ENCODE measurements at regions not wholly inside any gene's neighbourhood (a gene's known extent, or its start where the extent isn't known, plus 50 kb on each side); places are given as distances from the start of the nearest gene placed in this dataset.

- DNase-seq = no peak
Observed at GRCh38 chr2:15049096-15049993, 416.8 kb downstream of the LRATD1 start.

DNA sequence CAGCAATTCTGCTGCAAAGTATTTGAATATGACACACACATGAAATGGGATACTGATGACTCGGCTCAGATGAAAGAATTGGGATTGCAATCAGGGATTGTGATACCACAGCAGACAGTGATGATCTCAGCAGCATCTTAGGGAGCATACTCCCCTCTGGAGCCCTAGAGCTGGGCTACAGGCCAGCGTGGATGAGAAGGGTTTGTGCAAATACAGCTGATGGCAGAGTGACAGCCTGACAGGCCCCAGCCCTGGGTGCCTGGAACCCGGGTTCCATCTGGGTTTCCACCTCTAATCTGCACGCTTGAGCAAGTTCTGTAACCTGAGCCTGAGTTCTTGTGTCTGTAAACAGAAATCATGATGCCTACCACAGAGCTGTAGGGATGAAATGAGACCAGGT is 418.0 kb downstream of the LRATD1 start:
- DNase-seq = no peak

DNA sequence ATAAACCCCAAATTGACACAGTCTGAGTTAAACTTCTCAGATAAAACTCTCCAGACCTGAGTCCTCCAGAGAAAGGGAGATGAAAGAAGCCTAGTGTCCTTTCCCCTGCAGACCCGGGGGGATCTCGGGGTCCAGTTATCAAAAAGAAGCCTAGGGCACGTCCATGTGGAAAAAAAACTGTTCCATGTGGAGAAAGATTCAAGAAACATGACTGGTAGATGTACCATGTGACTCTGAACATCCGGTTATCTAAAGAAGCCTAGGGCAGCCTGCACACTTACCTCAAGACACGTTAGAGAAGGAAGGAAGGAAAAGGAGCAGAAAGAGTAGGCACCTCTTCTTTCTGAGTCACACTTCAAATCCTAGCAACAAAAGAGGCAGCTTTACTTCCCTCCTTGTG is 421.0 kb downstream of the LRATD1 start:
- DNase-seq = no peak

DNA sequence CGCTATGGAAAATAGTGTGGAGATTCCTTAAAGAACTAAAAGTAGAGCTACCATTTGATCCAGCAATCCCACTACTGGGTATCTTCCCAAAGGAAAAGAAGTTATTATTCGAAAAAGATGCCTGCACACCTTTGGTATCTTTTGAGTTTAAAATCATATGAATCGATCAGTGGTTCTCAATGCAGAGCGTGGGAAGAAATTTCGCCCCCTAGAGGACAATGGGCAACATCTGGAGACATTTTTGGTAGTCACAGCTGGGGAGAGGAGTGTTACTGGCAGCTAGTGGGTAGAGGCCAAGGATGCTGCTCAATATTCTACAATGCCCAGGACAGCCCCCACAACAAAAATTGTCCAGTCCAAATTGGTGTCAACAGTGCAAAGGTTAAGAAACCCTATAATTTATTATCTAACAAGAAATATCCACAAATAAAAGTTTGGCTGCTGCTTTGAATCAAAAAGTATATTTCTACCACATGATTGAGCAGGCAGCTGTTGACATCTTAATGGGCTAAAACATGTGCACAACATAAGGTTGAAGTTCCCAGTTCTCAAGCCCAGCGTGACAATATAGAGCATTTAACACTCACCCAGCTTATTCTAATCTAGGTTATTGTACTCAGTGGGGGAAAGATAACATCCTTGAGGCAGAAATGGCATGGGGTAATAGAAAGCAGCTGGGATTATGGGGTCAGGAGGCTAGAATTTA is 425.7 kb downstream of the LRATD1 start:
- no peak for DNase-seq

DNA sequence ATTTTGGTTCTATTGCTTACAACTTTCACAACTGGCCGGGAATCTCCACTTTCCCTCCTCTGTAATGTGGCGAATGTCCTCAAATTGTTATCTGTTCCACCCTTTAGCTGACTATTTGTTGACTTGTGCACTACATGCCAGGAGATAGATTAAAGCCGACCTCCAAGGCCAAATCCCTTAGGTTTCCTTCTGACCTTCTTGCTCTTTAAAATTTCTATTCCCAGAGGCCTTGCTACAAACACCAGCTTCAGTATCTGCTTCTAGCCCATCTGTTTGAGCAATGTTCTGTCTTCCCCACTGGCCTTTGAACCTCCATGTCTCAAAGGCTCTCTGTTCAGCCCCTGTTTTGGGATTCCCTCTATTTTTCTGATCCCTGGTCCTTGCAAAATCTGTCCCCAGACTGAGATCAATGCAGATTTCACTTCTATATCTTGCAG is 426.2 kb downstream of the LRATD1 start:
- no peak for DNase-seq

GRCh38 chr2:15059870-15060512 is 427.5 kb downstream of the LRATD1 start:
- DNase-seq = no peak

DNA sequence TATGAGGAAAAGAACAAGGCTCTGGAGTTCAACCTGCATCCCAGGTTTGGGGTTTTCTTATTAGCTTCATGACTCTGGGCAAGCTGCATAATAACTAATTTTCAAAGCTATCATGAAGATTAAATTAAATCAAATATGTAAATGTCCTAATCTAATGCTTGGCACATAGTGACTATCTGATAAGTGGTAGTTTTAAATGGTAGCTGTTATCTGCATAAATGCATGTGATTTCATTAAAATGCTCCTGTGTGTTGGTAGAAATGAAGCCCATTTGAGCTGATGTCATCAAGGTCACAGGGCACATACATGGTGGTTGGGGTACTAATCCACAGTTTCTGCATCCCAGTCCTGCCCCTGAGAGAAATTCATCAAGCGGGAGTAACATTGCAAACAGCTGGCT is 428.8 kb downstream of the LRATD1 start:
- DNase-seq = no peak

DNA sequence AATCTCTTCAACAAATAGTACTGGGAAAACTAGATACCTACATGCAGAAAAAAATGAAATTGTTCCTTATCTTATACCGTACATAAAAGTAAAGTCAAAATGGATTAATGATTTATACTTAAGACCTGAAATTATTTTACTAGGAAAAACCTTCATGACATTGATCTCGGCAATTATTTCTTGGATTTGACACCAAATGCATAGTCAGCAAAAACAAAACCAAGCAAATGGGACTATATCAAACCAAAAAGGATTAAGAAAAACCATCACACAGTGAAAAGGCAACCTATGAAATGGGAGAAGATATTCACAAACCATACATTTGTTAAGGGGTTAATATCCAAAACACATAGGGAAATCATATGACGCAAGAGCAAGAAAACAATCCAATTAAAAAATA is 433.6 kb downstream of the LRATD1 start:
- DNase-seq = no peak

- no peak for DNase-seq
Observed at GRCh38 chr2:15069149-15069548, 436.6 kb downstream of the LRATD1 start.

DNA sequence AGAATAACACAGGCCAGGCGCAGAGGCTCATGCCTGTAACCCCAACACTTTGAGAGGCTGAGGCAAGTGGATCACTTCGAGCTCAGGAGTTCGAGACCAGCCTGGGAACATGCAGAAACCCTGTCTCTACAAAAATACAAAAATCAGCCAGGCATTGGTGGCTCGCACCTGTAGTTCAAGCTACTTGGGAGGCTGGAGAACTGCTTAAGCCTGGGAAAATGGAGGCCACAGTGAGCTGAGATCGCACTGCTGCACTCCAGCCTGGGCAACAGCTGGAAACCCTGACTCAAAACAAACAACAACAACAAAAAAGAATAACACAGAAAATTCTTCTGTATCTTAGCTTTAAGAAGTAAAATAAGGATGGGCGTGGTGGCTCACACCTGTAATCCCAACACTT is 440.3 kb downstream of the LRATD1 start:
- no peak for DNase-seq

DNA sequence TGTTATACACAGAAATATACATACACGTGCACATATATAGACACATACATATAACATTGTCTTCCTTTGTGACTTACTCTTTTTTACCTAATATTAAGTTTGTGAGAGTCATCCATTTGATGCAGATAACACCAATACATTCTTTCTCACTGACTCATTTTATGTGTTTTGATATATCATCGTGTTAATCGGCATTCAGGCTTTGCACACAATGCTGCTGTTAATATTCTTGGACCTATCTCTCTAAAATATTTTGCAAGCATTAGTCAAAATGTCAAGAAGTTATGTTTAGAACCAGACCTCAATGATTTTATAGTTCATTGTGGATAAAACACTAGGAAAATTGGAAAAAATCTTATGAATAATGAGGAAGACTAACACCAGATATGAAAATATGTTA is 441.1 kb downstream of the LRATD1 start:
- no peak for DNase-seq

DNA sequence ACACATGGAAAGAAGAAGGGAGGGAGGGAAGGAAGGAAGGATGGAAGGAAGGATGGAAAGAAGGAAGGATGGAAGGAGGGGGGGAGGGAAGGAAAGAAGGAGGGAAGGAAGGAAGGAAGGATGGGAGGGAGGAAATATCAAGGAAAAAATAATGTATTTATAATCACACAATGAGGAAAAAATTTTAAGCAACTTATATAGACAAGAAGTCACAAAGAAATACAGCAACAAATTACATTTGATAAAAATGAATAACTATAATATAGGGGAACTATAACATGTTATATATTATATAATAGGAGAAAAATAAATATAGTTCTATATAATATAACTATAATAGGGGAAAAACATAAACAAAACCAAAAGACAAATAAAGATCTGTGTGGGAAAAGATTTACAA is 441.8 kb downstream of the LRATD1 start:
- DNase-seq = no peak

DNA sequence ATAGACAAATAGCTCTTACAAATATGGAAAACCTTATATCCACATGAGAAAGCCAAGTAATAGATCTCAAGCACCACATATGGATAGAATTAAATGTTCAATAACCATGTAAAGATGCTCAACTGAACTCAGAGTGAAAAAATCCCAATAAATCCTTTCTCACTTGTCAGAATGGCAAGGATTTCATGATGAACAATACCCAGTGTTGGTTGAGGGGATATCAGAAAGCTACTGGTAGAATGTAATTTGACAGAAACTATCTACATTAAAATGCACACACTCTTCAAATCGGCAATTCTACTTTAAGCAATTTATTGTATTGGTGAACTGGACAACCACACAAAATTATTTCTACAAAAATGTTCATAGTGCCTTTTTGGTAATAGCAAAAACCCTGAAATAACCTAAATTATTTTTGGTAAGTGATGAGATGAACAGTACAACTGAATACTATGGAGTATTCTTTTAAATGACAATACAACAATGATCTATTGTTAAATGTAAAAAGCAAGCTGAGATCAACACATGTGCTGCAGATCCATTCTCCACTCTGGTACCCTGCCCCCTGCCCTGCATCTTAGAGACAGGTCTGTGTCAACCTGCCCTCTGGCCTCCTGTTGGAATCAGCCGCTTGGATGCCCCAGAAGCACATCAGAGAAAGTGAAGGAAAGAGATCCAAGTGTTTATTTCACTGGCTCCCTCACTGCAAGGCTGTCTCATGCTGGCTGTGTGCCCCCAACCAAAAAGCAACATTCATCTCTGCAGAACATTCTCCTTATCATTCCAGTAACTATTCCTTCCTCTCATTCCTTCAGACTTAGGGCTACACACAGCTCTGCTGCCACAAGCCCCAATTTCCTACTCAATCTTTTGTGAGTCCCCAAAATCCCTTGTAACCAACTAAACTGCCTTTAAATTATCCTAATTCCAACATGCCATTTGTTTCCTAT is 442.5 kb downstream of the LRATD1 start:
- no peak for DNase-seq

GRCh38 chr2:15076668-15077067 is 444.2 kb downstream of the LRATD1 start:
- DNase-seq = no peak

DNA sequence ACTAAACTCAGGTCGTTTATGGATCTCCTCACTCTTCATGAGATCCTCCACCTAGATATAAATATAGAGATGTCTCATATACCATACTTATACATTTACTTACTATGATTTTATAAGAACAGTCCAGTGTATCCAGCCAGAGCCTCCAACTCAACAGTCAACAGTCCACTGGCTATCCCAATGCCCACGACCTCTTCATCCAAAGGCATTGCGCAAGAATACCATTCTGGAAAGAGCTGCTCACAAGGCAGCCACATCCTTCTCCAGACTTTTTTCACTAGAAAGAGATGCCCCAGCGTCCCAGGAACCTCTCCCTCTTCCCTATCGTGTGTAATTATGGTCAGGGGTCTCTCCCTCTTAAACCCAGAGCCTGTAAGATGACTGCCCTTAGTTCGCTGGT is 448.8 kb downstream of the LRATD1 start:
- DNase-seq = no peak

GRCh38 chr2:15082105-15083058 is 449.9 kb downstream of the LRATD1 start:
- no peak for DNase-seq

- DNase-seq = no peak
Observed at GRCh38 chr2:15084826-15085489, 452.4 kb downstream of the LRATD1 start.

DNA sequence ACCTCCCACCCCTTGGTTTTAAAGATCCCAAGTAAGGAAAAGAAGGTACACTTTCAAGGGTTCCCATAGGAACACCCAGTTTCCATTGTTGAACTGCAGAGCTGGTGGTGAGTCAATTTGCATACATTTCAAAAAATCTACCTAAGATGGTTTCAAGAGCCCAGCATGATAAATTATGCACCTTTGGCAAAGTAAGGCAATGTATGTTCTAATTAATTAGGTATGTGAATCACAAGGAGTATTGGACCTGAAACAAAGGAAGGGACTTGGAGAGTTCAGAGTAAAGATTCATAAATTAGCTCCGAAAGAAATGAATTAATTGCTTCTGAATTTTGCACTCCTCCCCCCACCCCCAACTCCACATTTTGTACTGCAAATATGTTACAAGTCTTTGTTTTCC is 459.7 kb downstream of the LRATD1 start:
- no peak for DNase-seq

GRCh38 chr2:15092691-15093090 is 460.2 kb downstream of the LRATD1 start:
- no peak for DNase-seq

DNA sequence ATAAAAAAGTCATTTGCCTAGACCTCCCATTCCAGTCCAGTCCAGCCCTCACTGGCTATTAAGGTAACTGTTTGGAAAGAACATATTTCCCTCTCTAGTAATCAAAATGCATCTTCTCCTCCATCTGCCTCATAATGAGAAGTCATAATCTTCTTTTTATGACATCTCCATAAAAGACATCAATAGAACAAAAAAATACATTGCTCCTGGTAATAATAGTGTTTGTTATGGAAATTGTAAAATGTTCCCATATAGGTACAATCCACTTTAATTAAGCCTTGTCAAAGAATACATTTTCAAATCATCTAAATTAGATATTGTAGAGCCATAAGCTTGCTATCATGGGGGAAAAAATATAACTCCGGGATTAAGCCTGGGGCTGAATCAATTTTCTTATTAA is 461.6 kb downstream of the LRATD1 start:
- DNase-seq = no peak

- DNase-seq = no peak
Observed at GRCh38 chr2:15096873-15097272, 464.3 kb downstream of the NBAS start.

Data from NK-92 treated with Interleukin-12 subunit alpha and Interleukin-12 subunit beta, amount 100 ng/mL, for 24 hours (cell line).